Myocyte (in vitro differentiated cells): ENCODE measurements at regions not wholly inside any gene's neighbourhood (a gene's known extent, or its start where the extent isn't known, plus 50 kb on each side); places are given as distances from the start of the nearest gene placed in this dataset.

ENCODE experiments used
- DNase-seq: peaks from one replicate; pipeline ENCODE4 v3.0.0-alpha.2; 2012; ENCODE audit warnings: low read depth

- DNase-seq: no peak
These were observed 214.1 kb upstream of the TLE3 start for GRCh38 chr15:70311821-70312220.

- no peak for DNase-seq
These were observed 212.0 kb upstream of the TLE3 start for GRCh38 chr15:70309716-70310115.

- DNase-seq: no peak
These were observed 211.2 kb upstream of the TLE3 start for GRCh38 chr15:70308735-70309434.

GRCh38 chr15:70308011-70308734 lies 210.5 kb upstream of the TLE3 start:
- no peak for DNase-seq

GRCh38 chr15:70306582-70306981 lies 208.9 kb upstream of the TLE3 start:
- no peak for DNase-seq

- no peak for DNase-seq
These were observed 208.4 kb upstream of the TLE3 start for GRCh38 chr15:70306081-70306480.

GRCh38 chr15:70303981-70304380 lies 206.3 kb upstream of the TLE3 start:
- DNase-seq: no peak

- DNase-seq: no peak
These were observed 204.6 kb upstream of the TLE3 start for GRCh38 chr15:70302360-70302759.

- peak; percentile 68 for DNase-seq
These were observed 203.7 kb upstream of the TLE3 start for GRCh38 chr15:70301396-70301795.

- DNase-seq: no peak
These were observed 202.5 kb upstream of the TLE3 start for GRCh38 chr15:70299931-70300869.

- DNase-seq: no peak
These were observed 199.8 kb upstream of the TLE3 start for GRCh38 chr15:70297465-70298058.

GRCh38 chr15:70294731-70295305 lies 197.1 kb upstream of the TLE3 start:
- no peak for DNase-seq

GRCh38 chr15:70293591-70294470 lies 196.1 kb upstream of the TLE3 start:
- DNase-seq: no peak

GRCh38 chr15:70293138-70293537 lies 195.4 kb upstream of the TLE3 start:
- no peak for DNase-seq

GRCh38 chr15:70292076-70292760 lies 194.5 kb upstream of the TLE3 start:
- no peak for DNase-seq

- no peak for DNase-seq
These were observed 193.8 kb upstream of the TLE3 start for GRCh38 chr15:70291305-70292075.

GRCh38 chr15:70290708-70291107 lies 193.0 kb upstream of the TLE3 start:
- no peak for DNase-seq

- no peak for DNase-seq
These were observed 191.7 kb upstream of the TLE3 start for GRCh38 chr15:70289191-70289955.
